ENCODE measurements at regions not wholly inside any gene's neighbourhood (a gene's known extent, or its start where the extent isn't known, plus 50 kb on each side); places are given as distances from the start of the nearest gene placed in this dataset.

GRCh38 chr1:243943671-243944428, 93.8 kb upstream of the AKT3 start:
- Mint-ChIP-seq H3K9me3 (ENCODE audit: unreplicated experiment) (no peaks in the 10 kb centered on the region), H3K4me3 (ENCODE audit: unreplicated experiment) (no peak overlapping the region), H3K27ac (ENCODE audit: low read depth, unreplicated experiment) (no peak overlapping the region), H3K27me3 (ENCODE audit: insufficient read depth, unreplicated experiment) (no peaks in the 10 kb centered on the region), H3K36me3 (ENCODE audit: insufficient read depth, unreplicated experiment) (no peaks in the 10 kb centered on the region), H3K4me1 (ENCODE audit: insufficient read depth, unreplicated experiment) (peaks cover 6% of the 10 kb centered on the region)
- no peak for TF ChIP-seq CTCF (IDR thresholded peaks at IDR 0.05; ENCODE audit: unreplicated experiment)
- ChIA-PET POLR2A (interaction anchor here (0.6 to 1.6 kb wide), 3 partner anchors 68 to 281 kb away, joined by 3 to 7 read pairs (median 4); no protein-coding TSS in a partner anchor), CTCF (interaction anchor here (0.7 to 1.5 kb wide), 2 partner anchors 11 to 13 kb away, joined by 4 to 5 read pairs; no protein-coding TSS in a partner anchor)
- no TSS peak for BruUV-seq (replicated peaks)
- intact Hi-C loops (cut with micrococcal nuclease): no loop called here
- no peak for DNase-seq (ENCODE audit: unreplicated experiment)

- no TSS peak for BruUV-seq (replicated peaks)
- no peak overlapping the region for H3K4me3 Mint-ChIP-seq (ENCODE audit: unreplicated experiment)
- CTCF ChIA-PET: interaction anchor here (0.6 to 1.5 kb wide), 6 partner anchors 7 to 600 kb away, joined by 3 to 4 read pairs (median 4); no protein-coding TSS in a partner anchor
- H3K27me3 Mint-ChIP-seq (ENCODE audit: insufficient read depth, unreplicated experiment): no peaks in the 10 kb centered on the region
- no peak for TF ChIP-seq CTCF (IDR thresholded peaks at IDR 0.05; ENCODE audit: unreplicated experiment)
- no peak overlapping the region for H3K27ac Mint-ChIP-seq (ENCODE audit: low read depth, unreplicated experiment)
- H3K4me1 Mint-ChIP-seq (ENCODE audit: insufficient read depth, unreplicated experiment): peaks cover 6% of the 10 kb centered on the region
- DNase-seq (ENCODE audit: unreplicated experiment): no peak
- no peaks in the 10 kb centered on the region for H3K36me3 Mint-ChIP-seq (ENCODE audit: insufficient read depth, unreplicated experiment)
- intact Hi-C loops (cut with micrococcal nuclease): no loop called here
- POLR2A ChIA-PET: interaction anchor here (2.0 kb wide), 1 partner anchor 105 kb away, joined by 7 read pairs; no protein-coding TSS in a partner anchor
- H3K9me3 Mint-ChIP-seq (ENCODE audit: unreplicated experiment): no peaks in the 10 kb centered on the region
These were observed 92.4 kb upstream of the AKT3 start for GRCh38 chr1:243942196-243943150.

GRCh38 chr1:243940451-243940850, 90.4 kb upstream of the AKT3 start:
- Mint-ChIP-seq H3K27me3 (ENCODE audit: insufficient read depth, unreplicated experiment) (no peaks in the 10 kb centered on the region), H3K4me1 (ENCODE audit: insufficient read depth, unreplicated experiment) (peaks cover 6% of the 10 kb centered on the region), H3K27ac (ENCODE audit: low read depth, unreplicated experiment) (no peak overlapping the region), H3K4me3 (ENCODE audit: unreplicated experiment) (no peak overlapping the region), H3K9me3 (ENCODE audit: unreplicated experiment) (no peaks in the 10 kb centered on the region), H3K36me3 (ENCODE audit: insufficient read depth, unreplicated experiment) (no peaks in the 10 kb centered on the region)
- intact Hi-C loops (cut with micrococcal nuclease): no loop called here
- CTCF ChIA-PET: interaction anchor here (1.2 kb wide), 1 partner anchor 332 kb away, joined by 3 read pairs; no protein-coding TSS in a partner anchor
- POLR2A ChIA-PET: interaction anchor here (0.6 kb wide), 1 partner anchor 118 kb away, joined by 4 read pairs; no protein-coding TSS in a partner anchor
- no peak for TF ChIP-seq CTCF (IDR thresholded peaks at IDR 0.05; ENCODE audit: unreplicated experiment)
- no peak for DNase-seq (ENCODE audit: unreplicated experiment)
- BruUV-seq (replicated peaks): no TSS peak
